GM12874 (cell line): ENCODE measurements at regions not wholly inside any gene's neighbourhood (a gene's known extent, or its start where the extent isn't known, plus 50 kb on each side); places are given as distances from the start of the nearest gene placed in this dataset.

Experiments used
- TF ChIP-seq, protein P1 (sequence below): IDR thresholded peaks from 2 replicates; pipeline ENCODE4 v1.5.1; 2011; ENCODE audit warnings: low read depth, mild to moderate bottlenecking, control low read depth, low read length, moderate library complexity; ENCODE audit not compliant: insufficient read depth

DNA sequence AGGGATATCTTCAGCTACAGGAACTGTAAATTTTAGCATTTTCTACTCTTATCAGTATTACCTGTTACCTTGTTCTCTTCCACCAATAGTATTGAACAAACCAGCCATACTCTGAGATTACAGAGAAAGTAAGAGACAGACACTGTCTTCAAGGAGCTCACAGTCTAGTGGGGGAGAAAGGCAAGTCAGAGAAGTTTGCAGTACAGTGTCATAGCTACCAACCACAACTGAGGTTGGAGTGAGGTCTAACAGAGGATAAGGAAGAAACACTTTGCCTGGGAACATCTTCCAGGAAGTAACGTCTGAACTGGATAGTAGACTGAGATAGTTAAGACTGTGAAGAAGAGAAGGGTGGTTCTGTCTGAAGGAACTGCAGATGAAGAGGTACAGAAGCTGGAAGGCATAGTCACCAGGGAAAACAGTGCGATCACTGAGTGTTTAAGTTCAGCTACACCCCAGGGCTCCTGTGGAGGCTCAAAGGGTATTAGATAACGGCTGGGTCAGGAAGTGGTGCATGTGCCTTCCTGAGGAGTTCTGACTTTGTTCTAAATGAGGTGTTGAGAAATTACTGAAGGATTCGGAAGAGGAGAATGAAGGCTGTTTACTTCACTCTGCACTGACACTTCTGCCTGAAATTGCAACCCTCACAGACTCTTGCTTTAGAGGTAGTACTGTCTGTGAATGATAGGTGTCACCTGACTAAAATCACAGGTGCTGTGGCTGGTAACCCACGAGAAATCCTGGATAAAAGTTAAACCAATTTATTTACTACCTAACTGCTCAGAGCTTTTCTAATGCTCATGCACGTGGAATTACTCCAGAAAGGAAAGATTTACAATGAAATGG, 841.6 kb downstream of the MAT2B start:
- TF ChIP-seq, protein P1, sequence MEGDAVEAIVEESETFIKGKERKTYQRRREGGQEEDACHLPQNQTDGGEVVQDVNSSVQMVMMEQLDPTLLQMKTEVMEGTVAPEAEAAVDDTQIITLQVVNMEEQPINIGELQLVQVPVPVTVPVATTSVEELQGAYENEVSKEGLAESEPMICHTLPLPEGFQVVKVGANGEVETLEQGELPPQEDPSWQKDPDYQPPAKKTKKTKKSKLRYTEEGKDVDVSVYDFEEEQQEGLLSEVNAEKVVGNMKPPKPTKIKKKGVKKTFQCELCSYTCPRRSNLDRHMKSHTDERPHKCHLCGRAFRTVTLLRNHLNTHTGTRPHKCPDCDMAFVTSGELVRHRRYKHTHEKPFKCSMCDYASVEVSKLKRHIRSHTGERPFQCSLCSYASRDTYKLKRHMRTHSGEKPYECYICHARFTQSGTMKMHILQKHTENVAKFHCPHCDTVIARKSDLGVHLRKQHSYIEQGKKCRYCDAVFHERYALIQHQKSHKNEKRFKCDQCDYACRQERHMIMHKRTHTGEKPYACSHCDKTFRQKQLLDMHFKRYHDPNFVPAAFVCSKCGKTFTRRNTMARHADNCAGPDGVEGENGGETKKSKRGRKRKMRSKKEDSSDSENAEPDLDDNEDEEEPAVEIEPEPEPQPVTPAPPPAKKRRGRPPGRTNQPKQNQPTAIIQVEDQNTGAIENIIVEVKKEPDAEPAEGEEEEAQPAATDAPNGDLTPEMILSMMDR: no peak

DNA sequence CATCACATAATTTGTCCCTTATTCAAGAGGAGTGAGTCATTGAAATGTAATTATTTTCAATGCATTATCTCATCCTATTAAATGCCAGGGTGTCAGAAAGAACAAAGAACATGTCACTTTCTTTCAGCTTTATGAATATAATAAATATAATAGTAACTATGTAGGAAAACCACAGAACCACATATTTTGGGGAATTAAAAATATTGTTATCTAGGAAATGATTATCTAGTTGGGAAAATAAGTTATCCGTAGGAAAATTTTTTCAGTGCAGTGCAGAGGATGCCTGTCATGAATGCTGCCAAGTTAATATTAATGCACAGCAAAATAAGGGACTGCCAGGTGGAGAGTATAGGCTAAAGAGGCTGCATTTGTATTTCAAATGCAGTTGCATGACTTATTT, 844.8 kb downstream of the MAT2B start:
- TF ChIP-seq, protein P1: no peak

DNA sequence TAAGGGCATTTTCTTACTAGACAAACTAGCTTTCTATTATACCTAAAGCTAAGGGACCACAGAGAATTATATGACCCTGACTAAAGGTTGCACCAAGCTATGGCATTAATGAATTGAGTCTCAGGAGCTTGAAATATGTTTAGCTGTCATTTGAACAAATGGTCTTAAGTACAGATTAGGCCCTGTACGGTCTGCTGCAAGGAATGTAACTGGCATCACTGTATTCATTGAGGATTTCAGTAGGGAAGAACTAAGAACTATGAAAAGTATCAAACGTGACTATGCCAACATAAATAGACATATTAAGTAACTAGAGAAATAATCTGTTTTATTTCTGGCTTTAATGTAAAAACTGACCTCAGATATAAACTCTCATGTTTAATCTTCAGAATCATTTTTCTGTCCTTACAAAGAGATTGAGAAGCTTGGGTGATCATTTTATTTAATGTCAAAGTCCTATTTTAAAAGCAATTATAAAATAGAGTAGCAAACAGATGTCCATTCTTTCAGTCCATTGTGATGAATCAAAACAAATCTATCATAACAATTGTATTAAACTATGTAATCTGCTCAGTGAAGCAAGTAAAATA, 845.9 kb downstream of the MAT2B start:
- TF ChIP-seq, protein P1: no peak

DNA sequence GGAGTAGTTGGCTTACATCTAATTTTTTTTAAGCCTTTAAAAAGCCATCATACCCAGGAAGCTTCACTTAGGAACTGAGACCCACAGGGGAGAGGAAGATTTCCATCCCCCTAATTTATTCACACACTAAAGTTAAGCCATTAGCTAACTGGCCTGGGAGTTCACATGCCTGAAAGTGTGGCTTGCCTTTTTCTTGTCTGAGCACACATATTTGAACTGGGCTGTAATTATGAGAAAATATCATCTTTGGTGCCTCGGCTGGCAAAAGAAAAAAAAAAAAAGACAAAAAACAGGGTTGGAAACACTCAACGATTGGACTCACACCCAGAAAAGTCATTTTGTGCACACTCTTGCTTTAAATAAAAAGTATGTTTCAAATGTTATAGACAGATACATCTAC, 847.3 kb downstream of the MAT2B start:
- TF ChIP-seq, protein P1: no peak

DNA sequence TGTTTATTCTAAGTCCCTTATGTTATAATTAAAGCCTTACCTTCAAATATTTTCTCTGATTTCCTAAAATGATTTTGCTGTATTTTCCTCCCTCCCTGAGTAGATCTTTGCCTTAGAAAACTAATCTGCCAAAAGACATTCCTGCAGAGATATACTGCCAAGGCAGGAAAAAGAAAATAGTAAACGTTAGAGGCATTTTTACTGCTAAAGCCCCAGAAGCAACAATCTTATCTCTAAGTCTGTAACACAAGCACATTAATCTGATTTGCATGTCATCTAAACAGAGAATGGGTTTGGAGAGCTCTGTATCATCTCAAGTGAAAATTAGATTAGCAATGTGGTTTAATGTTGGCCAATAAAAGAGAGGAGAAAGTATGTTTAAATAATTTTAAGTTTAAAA, 847.7 kb downstream of the MAT2B start:
- TF ChIP-seq, protein P1: no peak

DNA sequence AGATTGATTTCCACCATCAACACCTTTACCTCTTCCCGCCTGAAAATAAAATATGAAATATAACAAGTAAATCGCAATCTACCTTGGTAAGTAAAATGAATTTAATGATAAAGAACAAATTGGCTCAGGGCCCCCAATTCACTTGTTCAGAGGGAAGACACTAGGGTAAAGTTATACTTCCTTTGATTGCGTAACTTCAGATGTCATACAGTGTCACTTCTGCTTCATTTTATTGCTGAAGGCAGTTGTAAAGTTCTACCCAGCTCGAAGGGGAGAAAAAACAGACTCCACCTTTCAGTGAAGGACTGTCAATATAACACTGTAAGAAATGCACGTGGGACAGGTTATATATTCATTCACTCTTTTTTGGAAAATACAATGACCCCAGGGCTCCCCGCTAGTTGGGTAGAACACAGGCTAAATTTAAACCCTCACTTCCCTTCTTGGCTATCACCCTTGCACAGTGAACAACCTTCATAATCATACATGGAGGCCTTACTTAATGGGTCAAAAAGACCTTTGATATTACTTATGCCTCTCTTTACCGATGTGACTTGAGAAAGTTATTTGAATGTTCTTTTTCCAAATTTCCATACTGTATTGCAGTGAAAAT, 848.8 kb downstream of the MAT2B start:
- TF ChIP-seq, protein P1: no peak

DNA sequence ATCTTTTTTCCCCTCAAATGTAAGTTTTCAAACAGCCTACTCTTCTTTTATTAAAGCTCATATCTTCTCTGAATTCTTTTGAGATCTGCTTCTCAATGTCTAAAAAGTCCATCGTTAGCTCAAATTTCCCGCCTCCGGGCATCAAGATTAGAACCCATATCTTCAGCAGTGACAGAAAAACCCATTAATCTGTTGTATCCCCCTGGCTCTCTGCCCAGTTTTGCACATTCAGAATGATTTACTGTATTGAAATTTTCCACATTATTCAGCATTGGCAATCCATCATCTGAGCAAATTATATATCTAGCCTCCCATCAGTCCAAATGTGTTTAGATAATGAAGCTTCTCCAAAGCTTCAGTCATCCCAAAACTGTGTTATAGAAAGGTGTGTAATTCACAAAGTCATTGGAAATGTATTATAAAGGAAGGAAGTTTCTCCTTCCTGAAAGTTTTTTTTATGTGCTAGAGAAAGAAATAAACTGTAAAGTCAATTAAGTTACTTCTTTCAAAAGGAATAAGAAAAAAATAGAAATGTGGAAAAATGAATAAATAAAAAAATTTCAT, 849.9 kb downstream of the MAT2B start:
- TF ChIP-seq, protein P1: no peak
